GM19372 (cell line): ENCODE measurements at regions not wholly inside any gene's neighbourhood (a gene's known extent, or its start where the extent isn't known, plus 50 kb on each side); places are given as distances from the start of the nearest gene placed in this dataset.

ENCODE experiments used
- ATAC-seq: cut with Tn5 transposase; IDR thresholded peaks from one replicate; pipeline ENCODE4 v1.9.1; 2021; ENCODE audit warnings: mild to moderate bottlenecking, low read depth, moderate library complexity; ENCODE audit not compliant: unreplicated experiment

GRCh38 chr9:12014488-12014887 is 678.7 kb upstream of the TYRP1 start:
- ATAC-seq, result no peak

DNA sequence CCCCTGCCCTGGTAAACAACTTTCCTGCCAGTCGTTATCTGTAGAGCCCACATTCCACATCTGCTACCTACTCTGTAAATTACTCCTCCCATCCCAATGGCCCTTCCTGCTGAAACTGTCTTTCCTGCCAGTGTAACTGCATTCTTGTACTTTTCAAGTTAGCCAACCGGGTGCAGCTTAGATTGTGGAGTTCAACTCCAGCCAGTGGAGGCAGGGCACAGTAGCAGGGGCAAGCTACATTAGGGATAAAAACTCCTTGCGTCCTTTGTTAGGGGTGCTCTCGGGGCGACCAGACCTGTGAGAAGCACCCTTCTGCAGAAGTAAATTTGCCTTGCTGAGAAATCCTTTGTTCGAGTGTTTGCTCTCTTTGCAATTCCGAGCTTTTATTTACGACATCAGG is 639.0 kb upstream of the TYRP1 start:
- no peak for ATAC-seq

- ATAC-seq, result no peak
Observed at GRCh38 chr9:12056874-12057273, 636.3 kb upstream of the TYRP1 start.

GRCh38 chr9:12060067-12060466 is 633.1 kb upstream of the TYRP1 start:
- no peak for ATAC-seq

GRCh38 chr9:12060811-12061210 is 632.4 kb upstream of the TYRP1 start:
- ATAC-seq, result no peak

GRCh38 chr9:12065050-12065449 is 628.1 kb upstream of the TYRP1 start:
- ATAC-seq, result no peak

DNA sequence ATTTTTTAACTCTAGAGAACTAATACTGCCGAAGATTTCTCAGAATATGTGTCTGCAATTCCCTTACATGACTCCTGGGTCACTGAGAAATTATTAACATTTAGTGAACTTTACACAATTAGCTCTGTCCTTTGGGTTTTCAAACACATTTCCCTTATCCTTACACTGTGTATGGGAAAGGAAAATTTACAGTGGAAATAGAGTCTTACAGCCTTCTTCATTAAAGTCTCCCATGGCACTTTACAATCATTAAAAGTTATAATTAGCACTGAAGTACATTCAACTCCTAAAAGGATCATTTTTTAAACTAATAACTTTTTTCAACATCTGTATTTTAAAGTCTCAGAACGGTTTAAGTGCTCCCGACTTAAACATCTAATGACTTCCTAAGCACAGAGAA is 627.5 kb upstream of the TYRP1 start:
- ATAC-seq, result no peak

DNA sequence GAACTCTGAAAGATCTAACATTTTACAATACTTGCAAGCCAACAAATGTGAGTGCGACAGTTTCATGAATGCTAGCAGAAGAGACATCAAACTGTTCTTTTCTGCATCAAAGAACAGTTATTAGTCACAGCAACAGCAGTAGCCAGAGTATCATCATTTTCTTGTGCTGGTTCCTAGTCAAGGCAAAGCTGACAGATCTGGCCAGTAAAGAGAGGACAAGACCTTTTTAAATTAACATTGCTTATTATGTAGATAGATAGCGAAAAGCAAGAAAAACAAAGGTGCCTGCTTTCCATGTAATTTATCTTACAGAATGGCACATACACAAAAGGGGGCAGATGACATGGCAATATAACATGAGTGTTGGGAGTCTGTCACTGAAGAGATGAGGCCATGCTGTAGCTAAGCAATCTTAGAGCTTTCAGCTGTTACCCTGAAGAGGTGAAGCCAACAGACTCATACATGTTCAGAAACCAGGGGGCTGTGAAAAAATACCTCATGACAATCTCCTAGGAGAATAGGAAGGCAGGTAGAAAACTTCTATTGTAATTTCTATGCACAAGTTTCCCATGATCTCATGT is 626.6 kb upstream of the TYRP1 start:
- no peak for ATAC-seq

- ATAC-seq, result no peak
Observed at GRCh38 chr9:12069366-12069765, 623.8 kb upstream of the TYRP1 start.

DNA sequence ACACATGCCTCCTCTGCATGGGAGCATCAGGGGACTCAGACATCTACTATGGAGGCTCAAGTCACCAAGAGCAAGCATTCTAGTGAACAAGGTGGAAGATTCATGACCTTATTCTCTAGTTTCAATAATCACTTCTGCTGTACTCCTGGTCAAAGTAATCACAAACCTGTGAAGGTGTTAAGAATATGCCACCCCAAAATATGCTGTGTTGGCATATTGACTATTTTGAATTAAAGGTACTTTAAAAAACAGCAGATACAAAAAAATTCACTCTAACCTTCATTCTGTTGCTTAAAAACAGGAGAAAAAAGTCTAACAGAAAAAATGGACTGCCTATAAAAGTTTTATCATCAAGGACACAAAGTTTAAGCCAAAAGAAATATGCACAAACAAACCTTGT is 607.8 kb upstream of the TYRP1 start:
- ATAC-seq, result no peak

- no peak for ATAC-seq
Observed at GRCh38 chr9:12091865-12092527, 601.2 kb upstream of the TYRP1 start.

- no peak for ATAC-seq
Observed at GRCh38 chr9:12094046-12094445, 599.1 kb upstream of the TYRP1 start.

GRCh38 chr9:12095931-12096330 is 597.3 kb upstream of the TYRP1 start:
- no peak for ATAC-seq

GRCh38 chr9:12133416-12133815 is 559.8 kb upstream of the TYRP1 start:
- no peak for ATAC-seq

GRCh38 chr9:12141422-12141821 is 551.8 kb upstream of the TYRP1 start:
- no peak for ATAC-seq

DNA sequence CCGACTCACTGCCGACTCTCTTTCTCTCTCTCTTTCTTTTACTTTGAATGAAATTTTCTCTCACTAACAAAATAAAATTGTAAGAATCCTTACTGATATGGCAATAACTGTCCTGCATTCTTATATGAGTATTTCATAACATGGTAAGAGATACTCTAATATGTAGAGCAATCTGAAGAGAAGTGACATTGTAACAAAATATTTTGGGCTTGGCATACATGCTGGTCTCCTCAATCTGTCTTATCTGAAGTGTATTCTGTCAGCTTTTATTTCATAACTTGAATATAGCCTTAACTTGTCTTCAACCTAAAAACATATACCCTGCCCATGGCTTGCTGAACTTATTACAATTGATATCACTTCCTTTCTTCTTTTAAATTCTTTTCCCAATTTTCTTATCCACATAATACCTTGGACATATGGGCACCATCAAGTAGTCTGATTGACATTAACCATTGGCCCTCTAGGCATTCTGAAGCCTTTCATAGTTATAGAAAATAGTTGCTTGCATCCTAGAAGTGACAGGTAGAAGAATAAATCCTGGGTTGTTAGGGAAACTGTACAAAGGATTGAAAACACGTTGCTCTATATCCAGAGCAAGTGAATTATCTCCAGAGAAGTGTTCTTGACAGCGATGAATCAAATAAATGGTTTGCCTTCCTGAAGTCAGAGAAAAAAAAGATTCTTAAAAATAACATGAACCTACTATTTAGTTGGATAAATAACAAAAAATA is 537.6 kb upstream of the TYRP1 start:
- ATAC-seq, result no peak

DNA sequence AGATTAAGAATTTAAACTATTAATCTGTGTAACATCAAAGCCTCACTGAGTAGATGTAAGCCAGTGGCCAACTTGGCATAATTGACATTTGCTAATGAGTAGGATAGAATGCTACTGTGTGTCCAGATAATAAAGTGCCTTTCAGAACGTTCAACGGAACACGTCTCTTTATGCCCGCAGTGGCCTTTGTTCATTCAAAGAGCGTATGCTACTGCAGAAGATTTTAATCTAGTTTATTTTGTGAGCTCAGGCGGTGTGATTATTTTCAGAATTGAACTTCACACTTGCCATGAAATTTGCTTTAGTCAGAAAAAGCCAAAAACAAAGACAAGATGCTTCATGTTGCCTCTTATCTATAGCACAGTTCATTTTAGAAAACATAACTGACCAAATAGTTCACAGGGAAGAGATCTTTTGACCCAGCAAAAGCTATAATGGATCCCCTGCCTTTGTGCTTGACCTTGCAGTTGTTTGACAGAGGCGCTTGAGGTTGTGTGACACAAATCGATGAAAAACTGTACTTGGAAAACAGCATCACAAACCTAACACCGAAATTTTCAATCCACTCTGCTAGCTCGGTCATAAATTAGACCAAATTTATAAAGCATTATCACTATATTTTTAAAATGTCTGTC is 530.9 kb upstream of the TYRP1 start:
- ATAC-seq, result no peak

DNA sequence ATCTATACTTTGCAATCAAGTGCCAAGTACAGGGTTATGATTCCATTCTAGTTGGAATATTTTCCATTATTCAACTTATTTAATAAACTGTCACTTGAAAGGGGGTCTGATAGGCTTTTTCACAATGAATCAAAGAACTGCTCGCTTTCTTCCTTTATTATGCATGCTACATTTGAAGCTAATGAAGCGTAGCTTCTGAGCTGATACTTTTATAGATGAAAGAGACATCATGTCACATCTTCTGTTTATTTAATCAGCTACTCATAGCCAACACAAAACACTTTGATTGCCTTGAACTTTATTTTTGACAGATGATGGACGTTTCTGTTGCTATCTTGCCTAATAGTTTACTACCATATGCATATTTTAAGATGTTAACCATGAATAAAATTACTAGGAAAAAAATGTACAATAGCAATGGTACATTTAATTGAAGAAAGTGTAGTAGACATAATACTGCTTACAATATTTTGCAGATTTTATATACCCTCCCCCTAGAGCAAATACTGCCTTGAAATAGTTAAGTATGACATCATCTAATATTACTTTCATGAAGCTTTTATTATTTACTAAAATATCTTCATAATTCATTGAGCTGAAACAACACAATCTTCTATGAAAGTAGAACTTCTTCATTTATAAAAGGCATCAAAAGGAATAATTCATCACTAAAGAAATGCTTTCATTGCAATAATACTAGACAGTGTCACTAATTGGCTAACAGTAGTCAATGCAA is 529.3 kb upstream of the TYRP1 start:
- no peak for ATAC-seq

DNA sequence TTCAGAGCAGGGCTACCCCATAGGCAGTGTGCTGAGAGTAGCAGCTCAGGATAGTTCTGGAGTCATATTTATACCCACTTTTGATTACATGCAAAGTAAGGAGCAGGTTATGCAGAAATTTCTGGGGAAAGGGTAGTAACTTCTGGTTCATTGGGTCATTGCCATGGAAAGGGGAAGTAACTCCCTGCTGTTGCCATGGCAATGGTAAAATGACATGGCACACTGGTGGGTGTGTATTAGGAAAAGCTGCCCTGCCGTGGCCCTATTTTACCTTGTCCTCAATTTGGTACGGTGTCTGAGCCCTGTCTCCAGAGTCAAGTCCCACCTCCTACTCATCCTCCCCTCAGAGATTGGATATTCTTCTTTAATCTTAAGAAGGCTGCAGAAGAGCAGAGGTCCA is 526.7 kb upstream of the TYRP1 start:
- no peak for ATAC-seq

- no peak for ATAC-seq
Observed at GRCh38 chr9:12170456-12170855, 522.7 kb upstream of the TYRP1 start.

- ATAC-seq, result no peak
Observed at GRCh38 chr9:12178634-12179033, 514.6 kb upstream of the TYRP1 start.
